ENCODE measurements at regions not wholly inside any gene's neighbourhood (a gene's known extent, or its start where the extent isn't known, plus 50 kb on each side); places are given as distances from the start of the nearest gene placed in this dataset.

- peaks cover 4% of the 10 kb centered on the region in 2 experiments for H3K4me1 Mint-ChIP-seq
- H3K36me3 Mint-ChIP-seq (ENCODE audit: insufficient read depth in 1 of 3, low read depth in 3 of 3): no peaks in the 10 kb centered on the region
- H3K4me3 Mint-ChIP-seq: no peak overlapping the region
- no peak overlapping the region for H3K18ac ChIP-seq (ENCODE audit: insufficient read length, low read depth, low read length)
- H3K9ac ChIP-seq (ENCODE audit: extremely low read depth, insufficient read length, low read length): no peak overlapping the region
- no peak overlapping the region for H4K5ac ChIP-seq (ENCODE audit: insufficient read length, low read depth, low read length)
- H3K27me3 Mint-ChIP-seq (ENCODE audit: low read depth): no peaks in the 10 kb centered on the region
- no peak overlapping the region for H2BK12ac ChIP-seq (ENCODE audit: insufficient read length, low read depth, low read length)
- no peak overlapping the region for H2BK15ac ChIP-seq (ENCODE audit: low read depth, low read length)
- no peak overlapping the region for H2BK20ac ChIP-seq (ENCODE audit: low read depth, low read length, poor library complexity, severe bottlenecking)
- no peaks in the 10 kb centered on the region for H3K9me3 ChIP-seq (ENCODE audit: control insufficient read depth, low read depth, low read length)
- H3K4me1 ChIP-seq (ENCODE audit: insufficient read depth, low read length): peaks cover 4% of the 10 kb centered on the region; the same call in 1 of the 2 replicates
- H3K79me1 ChIP-seq (ENCODE audit: insufficient read depth, low read depth, low read length, poor library complexity, severe bottlenecking): no peaks in the 10 kb centered on the region
- H3K4ac ChIP-seq (ENCODE audit: low read depth, low read length): no peak overlapping the region
- H3T11ph ChIP-seq (ENCODE audit: low read length): no peak overlapping the region
- H4K8ac ChIP-seq (replicated peaks; ENCODE audit: insufficient read length, low read depth, low read length): no peak overlapping the region
- TF ChIP-seq CTCF (conservative IDR thresholded peaks at IDR 0.05): no peak
- no peak for DNase-seq
- no peak overlapping the region for H3K27ac Mint-ChIP-seq
- no peak overlapping the region for H2AFZ ChIP-seq (ENCODE audit: low read length)
- H2AK5ac ChIP-seq (ENCODE audit: insufficient read length, low read length): no peak overlapping the region
- no peak overlapping the region for H3K56ac ChIP-seq (ENCODE audit: insufficient read length, low read depth, low read length)
- H3K27me3 ChIP-seq (ENCODE audit: insufficient read depth, low read length): no peaks in the 10 kb centered on the region
- no peak overlapping the region for H4K91ac ChIP-seq (ENCODE audit: insufficient read length, low read depth, low read length)
- H3K27ac ChIP-seq (ENCODE audit: insufficient read length, low read depth, low read length): no peak overlapping the region
- no peak overlapping the region for H3K14ac ChIP-seq (ENCODE audit: insufficient read depth, low read length)
- no peaks in the 10 kb centered on the region for H4K20me1 ChIP-seq (ENCODE audit: control insufficient read depth, insufficient read depth, insufficient read length)
- no peaks in the 10 kb centered on the region for H3K79me2 ChIP-seq (ENCODE audit: insufficient read depth, low read length)
- H3K9me3 Mint-ChIP-seq: no peaks in the 10 kb centered on the region
- no peaks in the 10 kb centered on the region for H3K23me2 ChIP-seq (ENCODE audit: insufficient read length, low read depth, low read length, poor library complexity, severe bottlenecking)
- no peak overlapping the region for H2BK5ac ChIP-seq (ENCODE audit: insufficient read length, low read length)
- WGBS (ENCODE audit: extremely low coverage, insufficient read length, low lambda C conversion rate): no CpG with 5 or more reads among the region's 12 CpGs
- no peak overlapping the region for H2BK120ac ChIP-seq (ENCODE audit: low read depth, low read length, poor library complexity, severe bottlenecking)
- H3K23ac ChIP-seq (ENCODE audit: insufficient read length, low read depth, low read length): no peak overlapping the region
- H3K4me2 ChIP-seq (ENCODE audit: insufficient read depth, insufficient read length, low read length): no peak overlapping the region
Observed at GRCh38 chr2:199556527-199557285, 99.0 kb upstream of the SATB2 start.

Data from H9 (cell line).